Spleen (tissue), 7 donors: ENCODE measurements at regions not wholly inside any gene's neighbourhood (a gene's known extent, or its start where the extent isn't known, plus 50 kb on each side); places are given as distances from the start of the nearest gene placed in this dataset.

Source experiments
- POLR2AphosphoS5 ChIP-seq, 3 donors: sonication (generic); formaldehyde crosslinking; IDR thresholded peaks; one replicate each; pipeline ENCODE4 v1.5.1; 2017; ENCODE audit warnings: antibody characterized with exemption in 3 of 3
- TF ChIP-seq, protein P1 (sequence below), 11 experiments: fragments of 200-600 bp in 7 of 11; fragments of 450-650 bp in 4 of 11; sonication (generic) in 4 of 11; IDR thresholded peaks in 8 of 11; conservative IDR thresholded peaks in 3 of 11; 1 replicate in 7 of 11; 2 replicates in 4 of 11; pipeline versions ENCODE4 v1.4.0 to v1.8.0; 2016 to 2021; ENCODE audit warnings: antibody characterized with exemption in 11 of 11, inconsistent platforms in 4 of 11, mild to moderate bottlenecking in 1 of 11
- donor health status: DM: no; HTN: no; CAD: no; lungs with moderate emphysema.
- donor health status: DM: no; HTN: no; CAD: no.
- donor health status: DM: no; HTN: no; CAD: no.

- TF ChIP-seq, protein P1, sequence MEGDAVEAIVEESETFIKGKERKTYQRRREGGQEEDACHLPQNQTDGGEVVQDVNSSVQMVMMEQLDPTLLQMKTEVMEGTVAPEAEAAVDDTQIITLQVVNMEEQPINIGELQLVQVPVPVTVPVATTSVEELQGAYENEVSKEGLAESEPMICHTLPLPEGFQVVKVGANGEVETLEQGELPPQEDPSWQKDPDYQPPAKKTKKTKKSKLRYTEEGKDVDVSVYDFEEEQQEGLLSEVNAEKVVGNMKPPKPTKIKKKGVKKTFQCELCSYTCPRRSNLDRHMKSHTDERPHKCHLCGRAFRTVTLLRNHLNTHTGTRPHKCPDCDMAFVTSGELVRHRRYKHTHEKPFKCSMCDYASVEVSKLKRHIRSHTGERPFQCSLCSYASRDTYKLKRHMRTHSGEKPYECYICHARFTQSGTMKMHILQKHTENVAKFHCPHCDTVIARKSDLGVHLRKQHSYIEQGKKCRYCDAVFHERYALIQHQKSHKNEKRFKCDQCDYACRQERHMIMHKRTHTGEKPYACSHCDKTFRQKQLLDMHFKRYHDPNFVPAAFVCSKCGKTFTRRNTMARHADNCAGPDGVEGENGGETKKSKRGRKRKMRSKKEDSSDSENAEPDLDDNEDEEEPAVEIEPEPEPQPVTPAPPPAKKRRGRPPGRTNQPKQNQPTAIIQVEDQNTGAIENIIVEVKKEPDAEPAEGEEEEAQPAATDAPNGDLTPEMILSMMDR (IDR thresholded peaks at IDR 0.05 in 8 of 11, conservative IDR thresholded peaks at IDR 0.05 in 3 of 11), result no peak
- TF ChIP-seq POLR2AphosphoS5 (IDR thresholded peaks at IDR 0.05), result no peak
These were observed 1418.5 kb downstream of the EFNB2 start for GRCh38 chr13:105116966-105117365.
